GM18520 (cell line): ENCODE measurements at regions not wholly inside any gene's neighbourhood (a gene's known extent, or its start where the extent isn't known, plus 50 kb on each side); places are given as distances from the start of the nearest gene placed in this dataset.

Experiments used
- ATAC-seq: cut with Tn5 transposase; IDR thresholded peaks from one replicate; pipeline ENCODE4 v1.9.1; 2021; ENCODE audit not compliant: unreplicated experiment

- no peak for ATAC-seq
These were observed 247.8 kb downstream of the BCL2 start for GRCh38 chr18:63071701-63072141.

GRCh38 chr18:63070767-63071502 lies 248.6 kb downstream of the BCL2 start:
- no peak for ATAC-seq

GRCh38 chr18:63069496-63069895 lies 250.1 kb downstream of the BCL2 start:
- no peak for ATAC-seq

- no peak for ATAC-seq
These were observed 251.6 kb downstream of the BCL2 start for GRCh38 chr18:63067939-63068338.

- ATAC-seq, result no peak
These were observed 254.4 kb downstream of the BCL2 start for GRCh38 chr18:63065172-63065571.

GRCh38 chr18:63063171-63063570 lies 256.4 kb downstream of the BCL2 start:
- no peak for ATAC-seq

- ATAC-seq, result no peak
These were observed 257.3 kb downstream of the BCL2 start for GRCh38 chr18:63062246-63062645.

GRCh38 chr18:63061303-63061702 lies 258.3 kb downstream of the BCL2 start:
- no peak for ATAC-seq

GRCh38 chr18:63058521-63058920 lies 261.0 kb downstream of the BCL2 start:
- ATAC-seq, result no peak

GRCh38 chr18:63057707-63058106 lies 261.9 kb downstream of the BCL2 start:
- ATAC-seq, result no peak

- no peak for ATAC-seq
These were observed 264.5 kb downstream of the BCL2 start for GRCh38 chr18:63054901-63055584.

- ATAC-seq, result no peak
These were observed 267.6 kb downstream of the BCL2 start for GRCh38 chr18:63051928-63052327.

- ATAC-seq, result peak; percentile 62
These were observed 268.7 kb downstream of the BCL2 start for GRCh38 chr18:63050667-63051395.

GRCh38 chr18:63046375-63046774 lies 273.2 kb downstream of the BCL2 start:
- no peak for ATAC-seq

- no peak for ATAC-seq
These were observed 276.1 kb downstream of the BCL2 start for GRCh38 chr18:63043516-63043915.

- ATAC-seq, result no peak
These were observed 277.2 kb downstream of the BCL2 start for GRCh38 chr18:63042351-63042750.

GRCh38 chr18:63040788-63041410 lies 278.7 kb downstream of the BCL2 start:
- peak; percentile 47 for ATAC-seq

GRCh38 chr18:63037491-63037890 lies 282.1 kb downstream of the BCL2 start:
- ATAC-seq, result no peak

GRCh38 chr18:63031375-63031774 lies 288.2 kb downstream of the BCL2 start:
- no peak for ATAC-seq
